Stimulated activated CD8-positive, alpha-beta memory T cell treated with anti-CD3 and anti-CD28 coated beads, Interleukin-7, amount 100 ng/mL, for 48 hours (primary cell): ENCODE measurements at regions not wholly inside any gene's neighbourhood (a gene's known extent, or its start where the extent isn't known, plus 50 kb on each side); places are given as distances from the start of the nearest gene placed in this dataset.

Experiments used
- DNase-seq, 2 donors: peaks; one replicate each; pipeline ENCODE4 v3.0.0-alpha.2; 2020; ENCODE audit warnings: low read depth in 1 of 2; ENCODE audit errors: extremely low read depth in 1 of 2

DNA sequence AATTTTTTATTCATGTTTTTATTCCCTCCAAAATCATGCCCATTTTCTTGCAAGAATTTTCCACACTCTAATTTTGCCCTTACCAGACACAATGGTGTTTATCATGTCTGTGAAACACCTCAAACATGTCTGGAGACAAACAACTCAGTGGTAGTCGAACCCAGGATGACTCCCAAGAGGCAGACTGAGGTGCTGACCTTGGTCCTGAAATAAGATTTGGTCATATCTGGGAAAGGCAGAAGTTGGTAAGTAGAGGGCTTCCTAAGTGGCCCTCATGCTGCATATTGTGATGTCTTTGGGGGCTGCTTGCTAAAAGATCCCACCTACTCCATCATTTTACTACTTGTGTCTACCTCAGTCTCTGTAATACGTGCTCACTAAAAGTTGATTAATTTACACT, 369.4 kb upstream of the ISX start:
- DNase-seq, result no peak

DNA sequence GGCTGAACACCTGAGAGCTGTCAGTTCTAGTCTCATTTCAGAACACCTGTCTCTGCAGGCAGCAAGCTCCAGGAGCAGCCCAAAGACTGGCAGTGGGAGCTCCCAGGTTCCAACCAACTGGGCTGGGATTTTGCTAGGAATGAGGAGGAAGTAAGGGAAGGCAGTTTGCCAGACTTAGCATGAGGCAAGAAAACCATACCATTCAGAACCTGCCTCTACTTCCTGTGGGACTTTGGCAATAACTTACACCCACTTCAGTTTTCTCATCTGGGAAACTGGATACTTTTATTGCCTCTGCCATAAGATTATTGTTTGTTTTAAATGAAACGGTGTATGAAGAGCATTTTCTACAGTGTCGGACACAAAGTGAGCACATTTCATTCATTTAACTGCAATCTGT, 363.7 kb upstream of the ISX start:
- DNase-seq, result no peak

DNA sequence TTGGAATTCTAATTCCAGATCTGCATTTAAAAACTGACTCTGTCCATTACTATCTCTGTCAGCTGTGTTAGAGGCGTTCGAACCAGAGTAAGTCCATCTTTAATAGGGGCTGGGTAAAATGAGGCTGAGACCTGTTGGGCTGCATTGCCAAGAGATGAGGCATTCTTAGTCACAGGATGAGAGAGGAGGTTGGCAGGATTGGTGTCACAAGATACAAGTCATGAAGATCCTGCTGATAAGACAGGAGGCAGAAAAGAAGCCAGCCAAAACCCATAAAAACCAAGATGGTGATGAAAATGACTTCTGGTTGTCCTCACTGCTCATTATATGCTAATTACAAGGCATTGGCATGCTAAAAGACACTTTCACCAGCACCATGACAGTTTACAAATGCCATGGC, 356.3 kb upstream of the ISX start:
- DNase-seq, result no peak

DNA sequence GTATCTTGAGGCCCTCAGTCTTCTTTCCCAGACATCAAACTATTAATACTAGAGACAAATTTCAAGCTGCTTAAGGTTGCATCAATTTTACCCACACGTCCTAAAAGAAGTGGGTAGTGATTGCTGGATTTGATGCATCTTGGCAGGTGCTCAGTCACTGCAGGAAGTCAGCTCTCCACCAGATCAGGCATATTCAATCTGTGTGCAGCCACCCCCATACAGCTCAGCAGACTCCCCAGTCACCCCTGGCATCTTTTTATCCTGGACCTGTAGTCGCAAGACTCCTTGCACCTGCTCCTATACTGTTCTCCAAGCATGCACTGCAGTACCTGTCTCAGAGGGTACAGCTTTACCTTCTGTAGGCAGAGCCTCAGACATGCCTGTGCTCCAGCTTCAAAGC, 343.1 kb upstream of the ISX start:
- DNase-seq, result no peak

DNA sequence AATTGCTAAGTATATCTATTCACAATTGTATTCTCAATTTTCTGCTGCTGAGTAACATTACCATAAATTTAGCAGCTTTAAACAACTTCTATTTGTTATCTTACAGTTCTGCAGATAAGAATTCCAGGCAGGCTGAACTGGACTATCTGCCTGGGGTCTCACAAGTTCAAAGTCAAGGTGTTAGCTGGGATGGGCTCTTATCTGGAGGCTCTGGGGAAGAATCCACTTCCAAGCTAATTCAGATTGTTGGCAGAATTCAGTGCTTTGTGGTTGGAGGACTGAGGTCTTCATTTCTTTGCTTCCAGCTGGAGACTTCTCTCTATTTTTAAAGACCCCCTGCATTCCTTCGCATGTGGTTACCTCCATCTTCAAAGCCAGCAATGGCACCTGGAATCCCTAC, 329.9 kb upstream of the ISX start:
- DNase-seq, result no peak

DNA sequence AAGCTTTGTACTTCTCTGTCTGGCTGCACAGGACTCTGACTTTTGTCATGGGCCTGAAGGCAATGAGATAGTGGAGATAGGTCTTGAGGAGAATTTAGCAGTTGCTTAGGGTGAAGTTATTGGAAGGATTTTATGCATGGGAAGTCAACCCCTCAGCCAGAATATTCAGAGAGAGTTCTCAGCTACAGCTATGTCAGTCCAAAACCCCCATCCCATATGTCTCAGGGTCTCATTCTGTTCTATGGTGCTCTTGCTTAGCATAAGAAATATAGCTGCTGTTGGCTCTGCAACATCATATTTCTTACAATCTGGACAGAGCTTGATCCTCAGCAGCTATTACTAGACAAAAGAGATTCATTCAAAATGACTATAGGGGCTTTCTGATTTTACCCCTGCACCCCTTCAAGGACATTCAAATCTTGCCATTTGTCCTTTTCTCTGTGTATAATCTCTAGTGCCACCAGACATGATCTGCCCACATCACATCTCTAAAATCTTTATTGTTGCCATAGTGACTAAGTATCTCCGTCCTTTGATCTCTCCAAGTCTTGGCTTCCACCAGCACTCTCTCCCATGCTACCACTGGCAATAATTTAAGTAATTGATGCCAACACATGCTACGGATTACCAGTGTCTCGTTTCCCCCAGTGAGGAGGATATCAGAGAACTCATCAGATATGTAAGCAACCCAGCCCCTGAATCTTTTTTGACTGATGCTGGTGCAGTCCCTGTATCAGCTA, 327.1 kb upstream of the ISX start:
- no peak for DNase-seq

DNA sequence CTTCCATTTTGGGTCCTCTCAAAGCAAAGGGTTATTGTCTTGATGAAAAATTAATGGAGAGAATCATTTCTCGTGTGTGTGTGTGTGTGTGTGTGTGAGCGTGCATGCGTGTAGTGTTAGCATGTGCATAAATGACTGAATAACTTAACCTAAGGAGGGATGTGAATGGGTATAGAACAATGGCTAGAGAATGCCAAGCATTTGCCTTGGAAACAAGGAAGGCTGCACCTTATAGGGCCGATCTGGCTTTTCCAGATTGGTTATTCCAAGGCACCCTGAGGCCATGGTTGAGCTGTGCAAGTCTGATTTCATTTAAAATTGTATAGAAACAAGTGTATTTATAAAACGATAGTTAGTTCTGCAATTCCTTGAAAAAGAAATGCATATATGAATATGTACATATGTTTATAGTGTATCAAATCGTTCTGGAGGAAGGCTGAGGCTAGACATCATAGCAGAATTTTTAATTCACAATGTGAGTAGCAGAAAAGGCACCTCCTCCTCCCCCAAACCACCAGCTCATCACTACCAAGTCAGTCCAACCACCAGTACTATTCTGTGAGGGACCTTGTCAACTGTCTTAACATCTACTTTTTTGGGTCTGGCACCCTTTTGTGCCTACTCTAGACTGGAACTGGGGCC, 322.7 kb upstream of the ISX start:
- DNase-seq, result no peak

DNA sequence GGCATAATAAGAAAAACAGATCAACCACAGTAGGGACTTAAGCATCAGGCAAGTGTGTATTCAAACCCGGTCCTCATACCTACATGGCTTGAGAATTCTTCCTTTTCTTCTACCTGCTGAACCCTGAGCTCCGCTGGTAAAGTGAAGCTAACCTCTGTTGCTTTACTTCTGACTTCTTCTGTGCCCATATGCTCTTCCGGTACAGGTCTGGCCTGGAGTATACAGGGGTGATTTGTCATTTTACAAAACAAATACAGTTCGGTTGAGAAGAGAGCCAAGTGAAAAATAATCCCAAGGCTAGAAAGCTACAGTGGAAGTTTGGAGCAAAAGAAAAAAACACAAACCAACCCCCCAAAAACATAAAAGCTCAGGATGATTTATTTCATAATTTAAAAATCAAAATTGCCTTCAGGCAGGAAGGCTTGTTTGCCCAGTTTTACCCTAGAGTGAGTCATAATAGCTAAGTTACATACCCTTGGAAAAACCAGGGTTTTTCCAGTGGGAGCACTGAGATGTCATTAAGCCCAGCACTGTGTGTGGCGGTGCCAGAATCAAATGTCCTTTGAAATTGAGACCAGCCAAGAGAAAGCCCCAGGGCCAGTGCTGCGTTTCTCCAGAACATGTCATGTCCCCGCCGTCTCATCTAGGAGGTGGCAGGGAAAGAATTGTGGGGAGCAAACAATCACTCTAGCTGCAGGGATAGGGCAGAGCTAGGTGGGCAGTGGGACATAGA, 305.5 kb upstream of the ISX start:
- DNase-seq, result no peak

DNA sequence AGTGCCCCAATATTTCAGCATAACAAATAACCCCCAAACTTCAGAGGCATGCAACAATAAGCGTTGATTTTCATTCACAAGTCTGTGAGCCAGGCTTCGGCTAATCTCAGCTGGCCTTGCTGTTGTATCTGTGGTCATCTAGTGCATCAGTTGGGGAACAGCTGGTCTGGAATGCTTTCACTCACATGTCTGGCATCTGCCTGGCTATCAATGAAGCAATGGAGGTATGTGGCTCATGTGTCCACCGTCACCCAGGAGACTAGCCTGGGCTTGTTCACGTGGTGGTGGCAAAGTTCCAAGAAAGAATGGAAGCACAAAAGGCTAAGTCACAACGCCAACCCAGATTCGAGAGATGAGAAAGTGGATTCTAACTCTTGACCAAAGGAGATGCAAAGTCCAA, 304.8 kb upstream of the ISX start:
- DNase-seq, result no peak

DNA sequence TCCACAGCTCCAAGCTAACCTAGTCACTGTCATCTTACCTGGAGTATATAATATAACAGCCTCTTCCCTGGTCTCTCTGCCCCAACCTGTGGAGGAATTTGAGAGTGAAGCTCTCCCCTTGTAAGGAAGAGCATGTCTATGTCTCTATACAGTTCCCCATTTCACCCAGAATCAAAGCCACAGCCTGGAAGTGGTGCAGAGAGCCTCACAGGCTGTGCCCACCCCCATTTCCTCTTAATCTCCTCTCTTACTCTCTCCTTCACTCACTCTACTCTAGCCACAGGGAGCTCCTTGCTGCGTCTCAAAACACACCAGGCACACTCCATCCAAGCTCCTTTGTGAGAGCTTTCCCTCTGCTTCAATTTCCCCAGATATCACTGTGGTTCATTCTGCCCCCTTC, 302.5 kb upstream of the ISX start:
- no peak for DNase-seq

DNA sequence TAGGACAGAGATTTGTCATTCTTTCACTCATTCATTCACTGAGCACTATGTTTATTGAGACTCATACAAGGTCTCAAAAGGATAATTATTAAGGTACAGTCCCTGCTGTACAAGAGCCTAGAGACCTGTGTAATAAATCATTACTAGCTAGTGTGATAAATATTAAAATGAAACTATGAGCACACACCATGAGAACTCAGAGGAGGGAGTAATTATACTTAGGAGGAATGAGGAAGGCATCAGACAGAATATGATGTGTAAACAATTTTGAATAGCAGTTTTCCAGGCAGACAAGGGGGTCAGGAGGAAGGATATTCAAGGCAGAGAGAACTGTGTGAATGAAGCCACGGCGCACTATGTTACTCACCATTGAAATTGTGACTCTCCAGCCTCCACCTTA, 300.8 kb upstream of the ISX start:
- DNase-seq, result no peak

DNA sequence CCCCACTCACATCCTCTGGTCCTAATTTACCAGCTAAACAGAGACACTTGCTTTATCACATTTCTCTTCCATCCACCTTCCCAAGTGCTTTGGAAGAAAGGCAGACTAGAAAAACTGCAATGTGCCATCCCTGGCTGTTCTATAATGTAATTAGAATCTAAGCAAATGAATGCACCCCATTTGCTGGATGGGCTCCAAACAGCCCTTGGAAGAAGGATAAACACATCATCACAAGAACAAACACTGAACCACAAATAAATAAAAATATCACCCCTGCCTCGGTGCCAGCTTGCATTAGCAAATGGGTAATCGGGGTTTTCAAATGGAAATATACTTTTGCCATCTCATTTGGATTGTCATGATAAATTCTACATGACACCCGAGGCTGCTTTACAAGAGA, 296.6 kb upstream of the ISX start:
- no peak for DNase-seq

DNA sequence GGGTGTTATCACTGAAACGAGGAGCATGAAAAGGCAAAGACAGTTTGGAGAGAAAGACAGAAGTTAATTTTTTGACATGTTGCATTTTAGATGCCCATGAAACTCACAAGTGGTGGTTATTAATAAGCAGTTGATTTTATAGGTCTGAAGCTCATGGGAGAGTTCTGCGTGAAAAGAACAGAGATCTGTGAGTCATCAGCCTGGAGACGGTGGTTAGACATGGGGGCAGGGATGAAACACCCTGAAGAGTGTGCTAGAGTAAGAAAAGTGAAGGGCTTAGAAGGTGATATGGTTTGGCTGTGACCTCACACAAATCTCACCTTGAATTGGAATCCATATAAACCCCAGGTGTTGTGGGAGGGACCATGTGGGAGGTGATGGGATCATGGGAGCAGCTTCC, 289.1 kb upstream of the ISX start:
- no peak for DNase-seq

DNA sequence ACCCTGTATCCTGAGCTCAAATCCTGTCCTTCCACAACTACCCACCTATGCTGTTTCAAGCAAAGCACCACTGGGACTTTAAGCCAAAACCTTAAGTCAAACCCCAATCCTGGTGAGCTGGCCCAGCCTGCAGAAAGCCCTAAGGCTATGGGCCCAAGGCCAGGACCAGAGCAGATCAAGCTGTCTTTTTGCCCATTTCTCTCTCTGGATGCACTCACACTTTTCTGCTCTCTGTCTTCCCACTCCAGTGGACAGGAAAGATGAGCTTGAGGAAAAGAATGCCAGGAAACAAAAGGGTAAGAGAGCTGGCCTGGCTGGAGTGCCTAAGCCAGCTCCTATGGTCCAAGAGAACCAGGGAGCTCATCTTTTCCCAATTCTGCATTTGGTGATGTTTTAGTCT, 284.3 kb upstream of the ISX start:
- no peak for DNase-seq

DNA sequence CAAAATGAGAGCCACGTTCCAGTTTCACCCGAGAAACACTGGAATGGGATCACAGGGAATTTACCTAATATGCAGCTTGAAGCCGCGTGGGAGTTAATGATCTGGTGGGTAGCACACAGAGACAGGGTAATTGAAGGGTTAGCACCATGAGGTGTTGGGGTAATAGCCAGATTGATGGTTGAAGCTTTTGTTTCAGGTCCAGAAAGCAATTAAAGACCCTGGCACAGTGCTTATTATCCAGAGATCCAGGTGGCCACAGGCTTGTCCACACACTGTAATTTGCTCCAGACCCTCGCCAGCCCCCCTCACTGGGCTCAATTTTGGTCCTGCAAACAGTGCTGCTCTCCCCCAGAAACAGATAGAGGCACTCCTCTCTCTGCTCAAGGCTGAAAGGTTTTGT, 282.5 kb upstream of the ISX start:
- no peak for DNase-seq

DNA sequence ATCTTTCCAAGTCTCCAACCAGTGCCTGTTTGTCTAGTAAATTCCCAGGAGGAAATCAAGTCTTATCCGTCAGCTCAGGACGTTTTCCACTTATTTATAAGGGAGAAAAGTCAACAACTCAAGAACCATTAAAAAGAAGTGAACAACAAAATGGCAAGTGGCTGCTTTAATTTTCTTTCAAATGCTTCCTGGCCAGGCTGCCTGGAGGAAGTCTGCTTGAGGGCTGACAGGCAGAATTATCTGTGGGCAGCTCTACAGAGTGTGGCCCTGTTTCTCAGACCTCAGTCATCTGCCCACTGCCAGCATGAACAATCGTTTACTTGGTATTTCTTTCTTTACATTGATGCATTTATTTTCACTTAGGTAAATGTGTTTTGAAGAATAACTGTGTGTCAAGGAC, 281.9 kb upstream of the ISX start:
- DNase-seq, result no peak

DNA sequence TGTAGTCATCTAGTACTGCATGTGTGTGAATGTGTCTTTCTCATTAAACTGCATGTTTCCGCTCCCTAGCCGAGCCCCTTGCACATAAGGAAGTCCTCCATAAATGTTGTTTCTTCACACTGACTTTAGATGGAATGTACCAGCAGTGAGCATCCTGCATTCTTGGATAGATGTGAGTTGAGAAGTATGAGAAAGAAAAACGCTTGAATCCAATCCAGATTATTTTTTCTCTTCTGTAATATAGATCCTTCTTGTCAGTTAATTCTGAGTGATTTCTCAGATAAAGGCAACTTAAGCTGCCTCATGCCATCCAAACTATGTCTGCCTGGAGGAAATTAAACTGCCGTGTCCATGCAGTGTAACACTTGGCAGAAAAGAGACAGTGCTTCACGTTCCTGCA, 268.1 kb upstream of the ISX start:
- DNase-seq, result no peak

DNA sequence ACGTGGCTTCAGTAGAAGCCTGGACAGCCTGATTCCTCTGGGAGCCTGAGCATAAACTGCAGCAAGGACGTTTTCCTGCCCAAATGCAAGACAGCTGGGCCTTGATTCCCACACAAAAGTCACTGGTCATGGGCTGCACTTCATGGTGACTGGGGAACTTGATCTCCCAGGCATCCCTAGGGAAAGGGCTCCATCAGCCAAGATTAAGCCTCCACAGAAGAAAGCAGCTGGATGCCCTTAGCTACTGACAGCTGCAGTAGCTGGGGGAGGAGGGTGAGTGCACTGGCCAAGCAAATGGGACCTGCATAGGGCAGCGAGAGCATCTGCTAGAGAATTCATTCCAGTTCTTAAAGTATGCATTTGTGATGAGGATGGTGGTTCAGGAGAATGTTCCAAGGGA, 267.4 kb upstream of the ISX start:
- DNase-seq, result no peak

DNA sequence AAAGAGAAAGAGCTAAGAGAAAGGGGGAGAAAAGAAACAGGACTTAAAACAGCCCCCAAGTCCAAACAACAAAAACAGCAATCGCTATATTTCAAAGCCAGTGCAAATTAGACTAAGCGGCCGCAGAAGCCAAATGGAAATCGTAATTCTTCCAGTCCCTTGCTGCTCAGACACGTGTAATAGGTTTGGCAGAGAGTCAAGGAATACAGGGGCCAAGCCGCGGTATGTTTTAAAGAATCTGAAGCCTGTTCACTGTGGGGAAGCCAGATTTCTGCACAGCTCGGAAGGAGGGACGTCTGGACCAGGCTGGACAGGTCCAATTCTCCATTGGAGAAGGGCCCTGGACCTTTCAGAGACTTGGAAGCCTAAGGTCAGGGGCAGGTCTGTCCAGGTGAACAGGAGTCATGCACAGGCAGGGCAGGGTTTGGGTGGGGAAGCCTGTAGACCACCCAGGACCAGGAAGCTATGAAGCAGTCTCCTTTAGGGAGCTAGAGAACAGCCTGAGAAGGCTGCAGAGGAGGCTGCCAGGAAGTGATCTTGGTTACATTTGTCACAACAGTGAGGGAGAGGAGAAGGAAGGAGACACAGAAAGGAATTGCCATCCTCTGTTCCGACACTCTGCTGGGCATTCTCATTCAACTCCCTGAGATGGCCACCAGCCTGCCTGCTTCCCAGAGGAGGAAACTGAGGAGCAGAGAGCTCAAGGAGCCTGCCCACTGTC, 265.5 kb upstream of the ISX start:
- DNase-seq, result no peak

DNA sequence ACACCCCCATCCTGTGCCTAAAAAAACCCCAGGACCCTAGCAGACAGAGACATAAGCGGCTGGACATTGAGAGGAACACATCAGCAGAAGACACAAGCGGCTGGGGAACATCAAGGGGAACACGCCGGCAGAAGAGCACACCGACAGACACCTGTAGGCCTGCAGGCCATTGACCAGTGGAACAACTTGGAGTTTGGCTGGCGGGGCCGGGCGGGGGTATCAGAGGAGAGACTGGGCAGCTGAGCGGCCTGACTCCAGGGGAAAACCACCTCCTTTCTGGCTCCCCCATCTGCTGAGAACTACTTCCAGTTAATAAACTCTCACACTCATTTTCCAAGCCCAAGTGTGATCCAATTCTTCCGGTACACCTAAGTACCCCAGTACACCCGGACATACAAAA, 264.7 kb upstream of the ISX start:
- DNase-seq, result no peak

DNA sequence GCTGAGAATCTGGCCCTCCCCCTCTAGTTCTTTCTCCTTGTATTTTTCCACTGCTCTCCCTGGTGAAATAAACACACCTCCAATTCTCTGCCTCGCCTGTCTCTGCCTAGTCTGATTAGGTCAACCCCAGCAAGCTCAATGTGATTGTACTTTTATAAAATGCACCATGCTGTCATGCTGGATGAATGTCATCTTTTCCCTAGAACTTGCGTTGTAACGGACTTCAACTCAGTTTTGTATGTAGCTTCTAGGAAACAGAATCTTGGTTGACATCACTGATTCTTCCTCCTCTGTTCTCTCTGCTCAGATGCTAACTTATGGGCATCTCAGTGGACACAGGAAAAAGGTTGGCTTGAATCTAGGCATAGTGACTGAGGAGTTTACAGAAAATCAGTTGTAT, 261.9 kb upstream of the ISX start:
- DNase-seq, result no peak

DNA sequence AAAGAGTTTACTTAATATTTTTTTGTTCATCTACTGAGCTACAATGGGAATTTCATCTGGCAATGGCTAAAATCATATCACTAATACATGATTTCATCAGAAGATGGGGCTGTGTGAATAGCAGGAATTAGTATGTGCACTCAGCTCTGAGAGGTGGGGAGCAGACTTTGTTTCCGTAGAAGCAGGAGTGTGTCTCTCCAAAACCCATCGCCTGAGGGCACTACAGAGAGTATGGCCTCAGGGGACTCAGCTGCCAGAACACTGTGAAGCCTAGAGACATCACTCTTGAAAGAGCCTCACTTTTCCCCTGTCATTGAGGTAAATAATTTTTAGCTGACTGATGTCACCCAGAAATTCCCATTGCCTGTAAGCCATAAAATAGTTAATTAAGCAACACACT, 261.4 kb upstream of the ISX start:
- no peak for DNase-seq
